Endothelial cell of umbilical vein (primary cell): ENCODE measurements at regions not wholly inside any gene's neighbourhood (a gene's known extent, or its start where the extent isn't known, plus 50 kb on each side); places are given as distances from the start of the nearest gene placed in this dataset.

Experiments
- BruUV-seq: library from RNA; stranded (reverse); fragments of 400-500 nt; replicated peaks from 2 replicates; lab custom pipeline; 2021; lab: Mats Ljungman, UMichigan
- CTCF ChIA-PET: fragments of 300-600, 350-600 bp; sonication (Branson Sonifier 250); formaldehyde crosslinking; loops from one replicate; lab custom pipeline; 2021; ENCODE audit warnings: antibody characterized with exemption, inconsistent platforms; lab: Charles Lee
- POLR2A ChIA-PET: fragments of 300-600, 350-600 bp; sonication (Branson Sonifier 250); formaldehyde crosslinking; loops from one replicate; lab custom pipeline; 2021; ENCODE audit warnings: antibody characterized with exemption, inconsistent platforms; lab: Charles Lee
- DNase-seq: peaks from one replicate; pipeline ENCODE4 v3.0.0-alpha.2; 2011; ENCODE audit warnings: low read depth, low spot score
- FAIRE-seq: peaks from 2 replicates; lab custom pipeline; 2011; peaks lifted over from hg19 to GRCh38; lab: Jason Lieb, UNC
- H2AFZ ChIP-seq: 2 replicates; pipeline ENCODE4 v1.6.0; 2012; ENCODE audit warnings: low read depth, low read length, control low read depth, inconsistent platforms
- H3K27ac ChIP-seq: 2 replicates; pipeline ENCODE4 v1.5.1; 2011; ENCODE audit warnings: low read depth, mild to moderate bottlenecking, control low read depth, low read length, moderate library complexity; ENCODE audit not compliant: insufficient read depth
- H3K27me3 ChIP-seq, 2 experiments: 2 replicates each; pipeline versions ENCODE4 v1.6.0 to v1.6.1; 2011; ENCODE audit warnings: low read length in 2 of 2, mixed read lengths in 1 of 2; ENCODE audit not compliant: control insufficient read depth in 2 of 2, insufficient read depth in 2 of 2
- H3K36me3 ChIP-seq, 2 experiments: 2 replicates in 1 of 2; 3 replicates in 1 of 2; pipeline ENCODE4 v1.5.1; 2011; ENCODE audit warnings: low read length in 2 of 2, mild to moderate bottlenecking in 1 of 2, moderate library complexity in 1 of 2; ENCODE audit not compliant: control insufficient read depth in 2 of 2, insufficient read depth in 2 of 2; ENCODE audit errors: extremely low read depth in 1 of 2
- H3K4me1 ChIP-seq: 3 replicates; pipeline ENCODE4 v1.5.1; 2011; ENCODE audit warnings: mild to moderate bottlenecking, low read length; ENCODE audit not compliant: control insufficient read depth, insufficient read depth; ENCODE audit errors: extremely low read depth
- H3K4me2 ChIP-seq: 2 replicates; pipeline ENCODE4 v1.6.1; 2011; ENCODE audit warnings: low read length, control low read depth, mixed read lengths; ENCODE audit not compliant: insufficient read depth
- H3K4me3 ChIP-seq, 3 experiments: fragments of 200-600 bp in 1 of 3; sonication (generic), shearing (Covaris generic) in 1 of 3; replicated peaks in 1 of 3; 2 replicates each; pipeline ENCODE4 v1.5.1; 2011 to 2016; ENCODE audit warnings: control low read depth in 3 of 3, low read length in 3 of 3, mild to moderate bottlenecking in 2 of 3, inconsistent platforms in 1 of 3, low read depth in 1 of 3, moderate library complexity in 1 of 3; ENCODE audit not compliant: insufficient read depth in 1 of 3
- H3K79me2 ChIP-seq: 2 replicates; pipeline ENCODE4 v1.6.0; 2012; ENCODE audit warnings: low read length, inconsistent platforms; ENCODE audit not compliant: control insufficient read depth, insufficient read depth
- H3K9ac ChIP-seq: replicated peaks from 2 replicates; pipeline ENCODE3; 2011; ENCODE audit warnings: low read length, control low read depth; ENCODE audit not compliant: insufficient read depth; ENCODE audit errors: extremely low read depth
- H3K9me1 ChIP-seq: replicated peaks from 3 replicates; pipeline ENCODE4 v1.6.0; 2011; ENCODE audit warnings: mild to moderate bottlenecking, low read length; ENCODE audit not compliant: control insufficient read depth, insufficient read depth; ENCODE audit errors: extremely low read depth
- H3K9me3 ChIP-seq: replicated peaks from 2 replicates; pipeline ENCODE4 v1.5.1; 2012; ENCODE audit warnings: low read length, inconsistent platforms; ENCODE audit not compliant: control insufficient read depth, insufficient read depth
- H4K20me1 ChIP-seq: replicated peaks from 2 replicates; pipeline ENCODE3; 2011; ENCODE audit warnings: mild to moderate bottlenecking, low read length; ENCODE audit not compliant: control insufficient read depth, insufficient read depth; ENCODE audit errors: extremely low read depth
- CTCF ChIP-seq, 2 donors: IDR thresholded peaks; 1 replicate in 1 of 2; 2 replicates in 1 of 2; pipeline ENCODE4 v1.5.1; 2011; ENCODE audit warnings: low read length in 2 of 2, mild to moderate bottlenecking in 2 of 2, moderate library complexity in 2 of 2, control low read depth in 1 of 2, inconsistent platforms in 1 of 2, low read depth in 1 of 2; ENCODE audit not compliant: insufficient read depth in 1 of 2; ENCODE audit errors: extremely low read depth in 1 of 2
- EZH2 ChIP-seq: IDR thresholded peaks from 2 replicates; pipeline ENCODE4 v1.6.1; 2012; ENCODE audit warnings: borderline replicate concordance, low read depth, mild to moderate bottlenecking, moderate library complexity, low read length, inconsistent platforms; ENCODE audit not compliant: severe bottlenecking
- FOS ChIP-seq: IDR thresholded peaks from 2 replicates; pipeline ENCODE4 v1.6.1; 2011; ENCODE audit warnings: mild to moderate bottlenecking, low read length, moderate library complexity, borderline replicate concordance; ENCODE audit not compliant: insufficient read depth
- GATA2 ChIP-seq: IDR thresholded peaks from 2 replicates; pipeline ENCODE4 v1.7.0; 2011; ENCODE audit warnings: low read depth, mild to moderate bottlenecking, moderate library complexity, mixed read lengths, low read length; ENCODE audit not compliant: insufficient read length, insufficient read depth
- JUN ChIP-seq: IDR thresholded peaks from 2 replicates; pipeline ENCODE4 v1.6.1; 2011; ENCODE audit warnings: borderline replicate concordance, low read depth; ENCODE audit not compliant: insufficient read length, insufficient read depth
- MAX ChIP-seq: IDR thresholded peaks from 2 replicates; pipeline ENCODE4 v1.6.1; 2011; ENCODE audit not compliant: insufficient read depth, insufficient read length
- MYC ChIP-seq: IDR thresholded peaks from one replicate; pipeline ENCODE4 v1.6.1; 2011; ENCODE audit warnings: mild to moderate bottlenecking, low read depth, low read length
- POLR2A ChIP-seq: IDR thresholded peaks from 2 replicates; pipeline ENCODE4 v1.6.1; 2012; ENCODE audit warnings: low read depth, mild to moderate bottlenecking, control low read depth, low read length
- POLR2AphosphoS5 ChIP-seq: IDR thresholded peaks from 2 replicates; pipeline ENCODE4 v1.6.1; 2012; ENCODE audit warnings: low read depth, mild to moderate bottlenecking, control low read depth, low read length, moderate library complexity; ENCODE audit not compliant: insufficient read depth
- dilution Hi-C: fragments of 300-500 bp; cut with MboI; formaldehyde crosslinking; loops from one replicate; pipeline ENCODE4 v1.15.0; 2019; ENCODE audit warnings: low sequenced_read_pairs; ENCODE audit not compliant: extremely low pct_ligation_motif_present
- intact Hi-C: fragments of 100-400 bp; cut with micrococcal nuclease; formaldehyde crosslinking; loops from one replicate; pipeline ENCODE4 v1.10.0; 2022

GRCh38 chr15:29903785-29904464 is 81.7 kb upstream of the TJP1 start:
- Histone ChIP-seq H3K27me3 (no peaks in the 10 kb centered on the region), H3K36me3 (no peaks in the 10 kb centered on the region), H2AFZ (no peak overlapping the region), H3K4me3 (no peak overlapping the region), H3K79me2 (no peaks in the 10 kb centered on the region), H3K4me2 (no peak overlapping the region), H3K27ac (no peak overlapping the region), H3K9ac (no peak overlapping the region), H4K20me1 (no peaks in the 10 kb centered on the region), H3K9me3 (no peaks in the 10 kb centered on the region), H3K9me1 (no peaks in the 10 kb centered on the region), H3K4me1 (no peaks in the 10 kb centered on the region)
- intact Hi-C loops, result no loop called here
- DNase-seq, result no peak
- FAIRE-seq, result no peak
- BruUV-seq, result no TSS peak
- POLR2A ChIA-PET, result no interaction called here
- CTCF ChIA-PET, result no interaction called here
- dilution Hi-C loops, result no loop called here
- no peak for TF ChIP-seq JUN
- no peak for TF ChIP-seq MYC
- TF ChIP-seq GATA2, result no peak
- TF ChIP-seq CTCF (IDR thresholded peaks at IDR 0.05; ENCODE audit: extremely low read depth in 1 of 2, insufficient read depth in 1 of 2, low read depth in 1 of 2, low read length in 2 of 2), result no peak
- no peak for TF ChIP-seq POLR2AphosphoS5
- TF ChIP-seq MAX, result no peak
- TF ChIP-seq POLR2A, result no peak
- no peak for TF ChIP-seq FOS
- no peak for TF ChIP-seq EZH2
